Inferior parietal cortex (tissue), 1 donor: ENCODE measurements at regions not wholly inside any gene's neighbourhood (a gene's known extent, or its start where the extent isn't known, plus 50 kb on each side); places are given as distances from the start of the nearest gene placed in this dataset.

Experiments
- DNase-seq: peaks from one replicate; pipeline ENCODE4 v3.0.0-alpha.2; 2016; ENCODE audit errors: extremely low spot score

GRCh38 chr1:56417646-56418045, 161.7 kb downstream of the PLPP3 start:
- DNase-seq = no peak

- DNase-seq = no peak
These were observed 162.9 kb downstream of the PLPP3 start for GRCh38 chr1:56416495-56416894.

DNA sequence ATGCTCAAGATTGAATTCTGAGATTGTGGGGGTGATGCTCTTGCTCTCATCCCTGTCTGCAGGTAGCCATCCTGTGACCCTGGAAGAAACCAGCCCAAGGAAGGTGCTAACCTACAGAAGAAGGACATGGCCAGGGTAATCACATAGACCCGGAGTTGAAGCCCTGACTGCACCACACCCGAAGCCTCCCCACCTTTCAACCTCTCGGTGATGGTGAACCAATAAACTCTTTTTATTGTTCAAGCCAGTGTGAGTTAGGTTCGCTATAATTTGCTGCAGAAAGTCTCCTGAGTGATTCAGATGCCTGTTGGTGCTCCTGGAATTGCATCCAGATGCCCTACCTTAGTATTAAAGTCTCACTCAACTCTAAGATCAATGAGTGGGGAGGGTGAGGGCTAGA, 163.6 kb downstream of the PLPP3 start:
- no peak for DNase-seq

- DNase-seq = no peak
These were observed 164.1 kb downstream of the PLPP3 start for GRCh38 chr1:56415258-56415657.

DNA sequence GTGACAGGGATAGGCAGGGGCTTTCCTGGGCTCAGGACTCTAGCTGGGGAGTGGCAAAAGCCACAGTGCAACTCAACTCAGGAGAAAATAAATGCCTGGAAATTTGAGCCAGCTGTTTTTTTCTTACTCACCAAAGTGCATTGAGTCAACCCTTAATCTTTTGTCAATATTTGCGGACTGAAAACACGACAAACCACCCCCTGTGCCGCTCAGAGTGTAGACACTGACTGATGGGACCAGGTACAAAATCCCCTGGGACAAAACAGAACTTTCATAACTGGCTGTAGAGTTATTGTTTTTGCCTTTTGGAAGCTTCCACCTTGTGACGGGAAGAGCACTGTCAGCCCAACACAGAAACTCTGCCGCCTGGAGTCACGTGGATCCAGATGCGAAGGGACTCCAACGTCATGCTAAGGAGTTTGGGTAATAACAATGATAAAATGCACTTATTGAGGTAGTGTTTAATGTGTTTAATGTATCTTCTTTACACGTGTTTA, 164.6 kb downstream of the PLPP3 start:
- no peak for DNase-seq

DNA sequence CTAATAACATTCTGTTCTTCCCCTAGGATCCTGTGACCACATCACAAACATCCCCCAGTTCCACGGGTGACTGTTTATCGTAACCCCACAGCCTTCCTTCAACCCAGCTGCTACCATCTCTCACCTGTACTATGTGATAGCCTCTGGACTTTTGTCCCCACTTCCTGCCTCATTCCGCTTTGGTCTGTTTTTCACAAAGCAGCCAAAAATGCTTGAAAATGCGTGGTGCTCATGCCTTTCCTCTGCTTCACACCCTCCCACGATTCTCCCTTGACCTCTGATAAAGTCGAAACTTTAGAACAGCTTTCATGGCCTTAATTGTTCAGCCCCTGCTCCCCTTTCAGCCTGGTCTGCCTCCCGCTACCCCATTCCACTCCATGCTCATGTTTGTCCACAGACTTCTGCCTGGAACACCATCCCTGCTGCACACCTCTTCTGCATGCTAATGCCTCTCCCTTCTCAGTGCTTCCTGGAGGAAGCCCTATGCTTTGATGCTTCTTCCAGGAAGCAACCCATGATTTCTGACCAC, 165.6 kb downstream of the PLPP3 start:
- DNase-seq = no peak

GRCh38 chr1:56411484-56412180, 167.7 kb downstream of the PLPP3 start:
- DNase-seq = no peak

GRCh38 chr1:56411021-56411420, 168.3 kb downstream of the PLPP3 start:
- no peak for DNase-seq

DNA sequence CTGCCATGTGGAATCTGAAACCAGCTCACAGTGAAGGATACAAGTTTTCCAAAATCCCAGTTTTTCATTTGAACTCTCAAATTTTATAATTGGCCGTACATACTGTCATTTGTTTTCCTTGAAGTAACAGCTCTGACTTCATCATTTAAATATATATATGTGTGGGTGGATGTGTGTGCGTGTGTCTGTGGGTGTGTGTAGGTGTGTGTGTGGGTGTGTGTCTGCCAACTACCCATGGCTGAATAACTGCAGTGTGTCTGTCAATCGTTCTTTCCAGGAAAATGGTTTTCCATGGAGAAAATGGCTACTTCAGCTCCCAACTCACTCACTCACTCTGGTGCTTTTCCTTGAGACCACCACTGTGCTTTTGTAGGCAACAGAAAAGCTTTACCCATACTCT, 169.0 kb downstream of the PLPP3 start:
- DNase-seq = no peak

DNA sequence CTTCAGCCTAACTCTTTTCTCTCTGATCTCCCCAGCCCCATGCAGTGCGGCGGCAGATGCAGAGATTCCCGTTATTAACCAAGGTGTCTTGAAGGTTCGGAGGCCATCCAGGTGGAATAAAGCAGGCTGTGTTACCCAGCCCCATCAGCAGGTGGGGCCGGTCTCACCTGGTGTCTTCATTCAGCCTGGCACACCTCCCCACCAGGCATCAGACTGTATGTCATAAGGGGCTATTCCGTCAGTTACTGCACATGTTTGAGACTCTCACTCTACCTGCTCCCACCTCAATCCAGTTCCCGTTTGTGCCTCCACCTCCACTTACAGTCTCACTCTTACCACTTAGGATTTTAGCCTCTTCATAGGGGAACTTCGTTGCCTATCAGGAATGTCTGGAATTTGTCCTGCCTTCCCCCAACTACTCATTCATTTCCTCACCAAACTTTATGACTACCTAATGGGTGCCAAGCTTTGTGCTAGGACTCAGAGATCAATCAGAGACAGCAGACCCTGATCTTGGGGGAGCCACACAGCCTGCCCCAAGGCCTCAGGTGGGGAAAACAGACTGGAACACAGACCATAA, 170.2 kb downstream of the PLPP3 start:
- no peak for DNase-seq

DNA sequence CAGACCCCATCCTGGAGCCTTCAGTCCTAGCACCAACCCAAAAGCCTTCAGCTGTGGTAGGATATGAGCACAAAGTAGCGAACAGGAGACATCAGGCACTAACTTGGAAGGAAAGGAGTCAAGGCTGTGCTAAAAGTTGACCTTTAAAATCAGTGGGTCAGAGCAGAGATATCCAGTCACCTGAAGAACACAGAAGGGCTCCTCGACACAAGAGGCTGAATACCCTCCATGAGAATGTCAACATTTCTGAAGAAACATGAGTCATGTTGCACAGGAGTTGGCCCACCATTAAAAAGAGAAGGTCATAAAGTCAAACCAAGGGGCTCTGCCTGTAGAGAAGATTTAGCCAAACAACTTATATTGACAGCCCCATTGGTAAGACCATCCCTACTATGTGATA, 172.5 kb downstream of the PLPP3 start:
- no peak for DNase-seq

DNA sequence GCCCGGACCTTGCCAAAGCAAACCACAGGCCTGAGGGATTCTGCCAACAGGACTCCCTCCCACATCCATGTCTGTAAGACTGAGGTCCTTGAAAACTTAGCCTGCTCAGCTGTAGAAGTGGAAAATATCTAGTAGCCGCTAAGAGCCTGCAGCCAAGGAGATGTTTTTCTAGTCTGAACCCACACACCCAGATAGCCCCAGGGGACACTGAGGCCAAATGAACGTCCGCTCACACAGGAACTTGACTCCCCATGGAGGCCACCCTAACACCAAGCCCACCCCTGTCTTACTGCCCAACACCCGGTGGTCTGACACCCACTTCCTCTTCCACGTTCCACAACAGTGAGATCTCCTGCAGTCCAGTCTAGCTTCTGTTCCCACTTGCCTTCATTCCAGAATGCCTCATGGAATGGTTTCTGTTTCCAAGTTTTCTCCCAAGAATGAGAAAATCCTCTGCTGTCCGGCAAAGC, 174.8 kb downstream of the PLPP3 start:
- DNase-seq = no peak

GRCh38 chr1:56404066-56404465, 175.3 kb downstream of the PLPP3 start:
- DNase-seq = no peak

GRCh38 chr1:56403321-56403720, 176.0 kb downstream of the PLPP3 start:
- no peak for DNase-seq

GRCh38 chr1:56401191-56401590, 178.2 kb downstream of the PLPP3 start:
- no peak for DNase-seq

GRCh38 chr1:56400526-56400925, 178.8 kb downstream of the PLPP3 start:
- DNase-seq = no peak

GRCh38 chr1:56399795-56400194, 179.6 kb downstream of the PLPP3 start:
- no peak for DNase-seq

GRCh38 chr1:56399326-56399725, 180.0 kb downstream of the PLPP3 start:
- DNase-seq = no peak

DNA sequence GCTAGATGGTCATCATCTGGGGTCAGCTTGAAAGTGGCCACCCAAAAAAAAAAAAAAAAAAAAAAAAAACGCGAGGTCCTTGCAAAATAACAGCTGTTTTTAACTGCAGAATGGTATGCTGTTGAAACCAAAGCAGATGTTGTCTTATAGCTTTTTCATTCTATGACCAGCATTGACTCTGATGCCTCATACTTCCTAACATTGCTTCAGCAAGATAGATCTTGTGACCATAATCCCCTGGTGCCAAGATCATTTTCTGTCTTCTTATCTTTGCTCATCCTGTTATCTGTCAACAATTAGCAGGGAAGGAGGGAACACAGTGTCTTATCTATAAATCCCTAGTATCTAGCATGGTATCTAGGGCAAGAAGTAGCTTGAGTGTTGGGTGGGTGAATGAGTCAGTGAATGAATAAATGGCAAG, 181.5 kb downstream of the PLPP3 start:
- DNase-seq = no peak

DNA sequence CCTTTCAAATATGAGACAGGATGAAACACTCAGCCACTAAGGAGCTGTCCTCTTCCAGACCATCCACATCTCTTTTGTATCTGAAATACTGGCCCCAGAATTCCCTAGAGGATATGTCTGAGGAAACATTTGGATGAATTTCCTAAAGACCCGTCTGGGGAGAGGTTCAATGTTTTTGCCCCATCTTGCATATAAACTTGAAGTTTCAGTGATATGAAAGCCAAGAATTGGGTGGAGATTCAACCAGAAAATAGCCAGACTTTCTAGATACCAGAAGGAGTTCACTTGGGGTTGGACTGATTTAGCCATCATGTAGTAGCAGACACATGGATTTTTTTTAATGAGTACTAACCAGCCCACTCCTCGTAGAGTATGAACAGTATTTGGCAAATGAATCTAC, 182.0 kb downstream of the PLPP3 start:
- DNase-seq = no peak

DNA sequence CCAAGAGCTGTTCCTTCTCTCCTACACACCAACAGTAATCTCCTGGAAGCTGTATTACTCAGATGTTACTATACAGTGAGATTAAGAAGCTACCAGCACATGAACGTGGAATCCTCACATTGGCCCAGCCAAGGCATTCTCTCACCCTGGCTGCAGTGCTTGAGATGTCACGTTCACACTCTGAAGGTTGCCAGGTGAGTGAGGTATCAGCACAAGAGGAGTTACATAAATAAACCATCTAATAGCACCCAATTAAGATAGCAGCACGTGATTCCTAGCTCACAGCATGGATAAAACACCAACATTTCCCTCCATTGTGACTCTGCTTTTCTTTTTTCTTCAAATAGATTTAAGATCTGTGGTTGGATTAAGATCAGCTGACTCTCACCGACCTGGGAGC, 182.8 kb downstream of the PLPP3 start:
- DNase-seq = no peak

GRCh38 chr1:56395776-56396175, 183.6 kb downstream of the PLPP3 start:
- no peak for DNase-seq

DNA sequence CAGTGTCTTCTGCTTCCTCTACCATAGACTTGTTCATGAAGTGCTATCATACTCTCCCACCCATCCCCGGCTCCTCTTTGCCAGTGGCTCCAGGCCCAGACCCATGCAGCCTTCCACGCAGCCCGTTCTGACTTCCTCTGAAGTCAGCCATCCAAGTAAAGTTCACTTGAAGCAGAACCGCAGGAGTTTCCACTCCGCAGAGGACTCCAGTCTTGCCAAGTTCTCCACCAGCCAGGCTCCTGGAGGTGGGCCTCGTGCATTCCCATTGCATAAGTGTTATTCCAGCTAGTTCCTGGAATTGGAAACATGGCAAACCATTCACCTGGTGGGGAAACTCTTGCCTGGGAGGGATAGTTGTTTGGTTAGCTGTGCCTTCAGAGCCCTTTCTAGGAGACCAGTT, 185.1 kb downstream of the PLPP3 start:
- DNase-seq = no peak
